H9 (cell line): ENCODE measurements at regions not wholly inside any gene's neighbourhood (a gene's known extent, or its start where the extent isn't known, plus 50 kb on each side); places are given as distances from the start of the nearest gene placed in this dataset.
"Not testable (repeated sequence)": the region's sequence is repeated elsewhere in the genome, so short reads cannot be mapped to it uniquely, and the experiment has no call there.

Source experiments
- DNase-seq: peaks from one replicate; pipeline ENCODE4 v3.0.0-alpha.2; 2017
- H2AFZ ChIP-seq: one replicate; pipeline ENCODE4 v1.6.1; 2013; ENCODE audit warnings: mild to moderate bottlenecking, low read length, control low read depth, moderate library complexity
- H2AK5ac ChIP-seq: 2 replicates; pipeline ENCODE4 v1.6.1; 2013; ENCODE audit warnings: low read length, control low read depth, mixed read lengths; ENCODE audit not compliant: insufficient read length
- H2BK120ac ChIP-seq: one replicate; pipeline ENCODE4 v1.6.1; 2013; ENCODE audit warnings: low read depth, mild to moderate bottlenecking, low read length, control low read depth, inconsistent platforms; ENCODE audit not compliant: poor library complexity, severe bottlenecking
- H2BK12ac ChIP-seq: 2 replicates; pipeline ENCODE4 v1.6.1; 2013; ENCODE audit warnings: low read length, control low read depth, mixed read lengths, low read depth; ENCODE audit not compliant: insufficient read length
- H2BK15ac ChIP-seq: 2 replicates; pipeline ENCODE4 v1.6.1; 2013; ENCODE audit warnings: low read depth, low read length, control low read depth
- H2BK20ac ChIP-seq: one replicate; pipeline ENCODE4 v1.6.1; 2013; ENCODE audit warnings: low read depth, mild to moderate bottlenecking, low read length, control low read depth, inconsistent platforms; ENCODE audit not compliant: poor library complexity, severe bottlenecking
- H2BK5ac ChIP-seq: 2 replicates; pipeline ENCODE4 v1.6.1; 2013; ENCODE audit warnings: low read length, control low read depth, mixed read lengths; ENCODE audit not compliant: insufficient read length
- H3K14ac ChIP-seq: 2 replicates; pipeline ENCODE4 v1.6.1; 2013; ENCODE audit warnings: low read length, control low read depth; ENCODE audit not compliant: insufficient read depth
- H3K18ac ChIP-seq: 2 replicates; pipeline ENCODE4 v1.6.1; 2013; ENCODE audit warnings: low read depth, mild to moderate bottlenecking, mixed read lengths, low read length, control low read depth; ENCODE audit not compliant: insufficient read length
- H3K23ac ChIP-seq: 2 replicates; pipeline ENCODE4 v1.6.1; 2013; ENCODE audit warnings: low read length, control low read depth, mixed read lengths, low read depth; ENCODE audit not compliant: insufficient read length
- H3K23me2 ChIP-seq: 2 replicates; pipeline ENCODE4 v1.6.1; 2013; ENCODE audit warnings: low read depth, mild to moderate bottlenecking, mixed read lengths, low read length, control low read depth; ENCODE audit not compliant: insufficient read length, poor library complexity, severe bottlenecking
- H3K27ac ChIP-seq: 2 replicates; pipeline ENCODE4 v1.5.1; 2013; ENCODE audit warnings: low read length, control low read depth, mixed read lengths, low read depth; ENCODE audit not compliant: insufficient read length
- H3K27me3 ChIP-seq: 2 replicates; pipeline ENCODE4 v1.6.1; 2013; ENCODE audit warnings: low read length, control low read depth, inconsistent platforms; ENCODE audit not compliant: insufficient read depth
- H3K4ac ChIP-seq: 2 replicates; pipeline ENCODE4 v1.6.1; 2013; ENCODE audit warnings: low read depth, mild to moderate bottlenecking, control low read depth, inconsistent platforms, low read length, moderate library complexity
- H3K4me1 ChIP-seq: 2 replicates; pipeline ENCODE4 v1.6.1; 2013; ENCODE audit warnings: low read length, control low read depth, inconsistent platforms; ENCODE audit not compliant: insufficient read depth
- H3K4me2 ChIP-seq: 2 replicates; pipeline ENCODE4 v1.6.1; 2013; ENCODE audit warnings: low read length, control low read depth, mixed read lengths; ENCODE audit not compliant: insufficient read length, insufficient read depth
- H3K56ac ChIP-seq: 2 replicates; pipeline ENCODE4 v1.6.1; 2013; ENCODE audit warnings: low read depth, mild to moderate bottlenecking, mixed read lengths, low read length, control low read depth; ENCODE audit not compliant: insufficient read length
- H3K79me1 ChIP-seq: 2 replicates; pipeline ENCODE4 v1.6.1; 2013; ENCODE audit warnings: low read depth, mild to moderate bottlenecking, moderate library complexity, low read length, control low read depth, inconsistent platforms; ENCODE audit not compliant: insufficient read depth, poor library complexity, severe bottlenecking
- H3K79me2 ChIP-seq: 2 replicates; pipeline ENCODE4 v1.6.1; 2013; ENCODE audit warnings: low read length, control low read depth, inconsistent platforms; ENCODE audit not compliant: insufficient read depth
- H3K9ac ChIP-seq: 2 replicates; pipeline ENCODE4 v1.6.1; 2013; ENCODE audit warnings: low read length, control low read depth, mixed read lengths; ENCODE audit not compliant: insufficient read length; ENCODE audit errors: extremely low read depth
- H3K9me3 ChIP-seq: one replicate; pipeline ENCODE4 v1.6.1; 2013; ENCODE audit warnings: low read depth, low read length, inconsistent platforms; ENCODE audit not compliant: control insufficient read depth
- H3T11ph ChIP-seq: one replicate; pipeline ENCODE4 v1.6.1; 2013; ENCODE audit warnings: mild to moderate bottlenecking, low read length, control low read depth, inconsistent platforms
- H4K20me1 ChIP-seq: one replicate; pipeline ENCODE4 v1.6.1; 2013; ENCODE audit not compliant: control insufficient read depth, insufficient read length, insufficient read depth
- H4K5ac ChIP-seq: 2 replicates; pipeline ENCODE4 v1.6.1; 2013; ENCODE audit warnings: low read depth, mild to moderate bottlenecking, mixed read lengths, low read length, control low read depth; ENCODE audit not compliant: insufficient read length
- H4K8ac ChIP-seq: replicated peaks from 2 replicates; pipeline ENCODE4 v1.6.1; 2013; ENCODE audit warnings: low read length, control low read depth, mixed read lengths, low read depth; ENCODE audit not compliant: insufficient read length
- H4K91ac ChIP-seq: 2 replicates; pipeline ENCODE4 v1.6.1; 2013; ENCODE audit warnings: low read depth, mild to moderate bottlenecking, moderate library complexity, mixed read lengths, low read length, control low read depth; ENCODE audit not compliant: insufficient read length
- H3K27ac Mint-ChIP-seq, 3 experiments: 2 replicates in 2 of 3; 3 replicates in 1 of 3; pipeline ENCODE4 v1.8.0; 2020 to 2021; ENCODE audit warnings: mixed read lengths in 3 of 3, mild to moderate bottlenecking in 1 of 3, moderate library complexity in 1 of 3
- H3K27me3 Mint-ChIP-seq: 2 replicates; pipeline ENCODE4 v1.8.0; 2021; ENCODE audit warnings: low read depth, mild to moderate bottlenecking, moderate library complexity, mixed read lengths
- H3K36me3 Mint-ChIP-seq, 3 experiments: 2 replicates in 2 of 3; 3 replicates in 1 of 3; pipeline ENCODE4 v1.8.0; 2020 to 2021; ENCODE audit warnings: low read depth in 3 of 3, mixed read lengths in 3 of 3; ENCODE audit not compliant: insufficient read depth in 1 of 3
- H3K4me1 Mint-ChIP-seq, 2 experiments: 2 replicates each; pipeline ENCODE4 v1.8.0; 2020; ENCODE audit warnings: mixed read lengths in 2 of 2
- H3K4me3 Mint-ChIP-seq, 2 experiments: 2 replicates in 1 of 2; 3 replicates in 1 of 2; pipeline ENCODE4 v1.8.0; 2020 to 2021; ENCODE audit warnings: mild to moderate bottlenecking in 2 of 2, mixed read lengths in 2 of 2, moderate library complexity in 1 of 2
- H3K9me3 Mint-ChIP-seq, 2 experiments: 2 replicates in 1 of 2; 3 replicates in 1 of 2; pipeline ENCODE4 v1.8.0; 2020; ENCODE audit warnings: mild to moderate bottlenecking in 2 of 2, mixed read lengths in 2 of 2, moderate library complexity in 1 of 2
- WGBS: extraction: QIAGEN DNeasy Blood & Tissue Kit; methylation state at CpG from one replicate; pipeline ENCODE4 v1.1.7; 2013; ENCODE audit warnings: missing lambda C conversion rate, low lambda C conversion rate, mixed read lengths; ENCODE audit not compliant: insufficient read length; ENCODE audit errors: extremely low coverage; 5-methylcytosine and 5-hydroxymethylcytosine counted together

GRCh38 chr1:199031170-199031569 lies 392.3 kb downstream of the PTPRC start:
- H3K79me1 ChIP-seq, H3K27ac ChIP-seq, H3K18ac ChIP-seq, H2BK15ac ChIP-seq, H3K27ac Mint-ChIP-seq, H3T11ph ChIP-seq, H3K56ac ChIP-seq, DNase-seq, H3K4me2 ChIP-seq, H3K9me3 Mint-ChIP-seq, H2BK120ac ChIP-seq, H4K8ac ChIP-seq, H3K4ac ChIP-seq, H3K23me2 ChIP-seq, H4K91ac ChIP-seq, H3K36me3 Mint-ChIP-seq, H2BK5ac ChIP-seq, H3K23ac ChIP-seq, H2BK12ac ChIP-seq, H4K20me1 ChIP-seq, H3K4me3 Mint-ChIP-seq, H3K27me3 Mint-ChIP-seq, H2AFZ ChIP-seq, H3K4me1 ChIP-seq, H2AK5ac ChIP-seq, H3K27me3 ChIP-seq, H4K5ac ChIP-seq, H3K9ac ChIP-seq, H3K79me2 ChIP-seq, H3K9me3 ChIP-seq, H2BK20ac ChIP-seq, H3K14ac ChIP-seq, H3K4me1 Mint-ChIP-seq: not testable (repeated sequence)
- WGBS, result no CpG with 5 or more reads among the region's 1 CpG

- H3K4me1 Mint-ChIP-seq, H3K79me1 ChIP-seq, H3K9me3 ChIP-seq, H2BK120ac ChIP-seq, H3K9me3 Mint-ChIP-seq, DNase-seq, H3K27ac Mint-ChIP-seq, H2BK20ac ChIP-seq, H3K23ac ChIP-seq, H3K4me2 ChIP-seq, H3K36me3 Mint-ChIP-seq, H3T11ph ChIP-seq, H3K4ac ChIP-seq, H3K18ac ChIP-seq, H2BK5ac ChIP-seq, H3K4me3 Mint-ChIP-seq, H4K5ac ChIP-seq, H2BK12ac ChIP-seq, H3K27me3 ChIP-seq, H3K27me3 Mint-ChIP-seq, H3K27ac ChIP-seq, H4K91ac ChIP-seq, H3K9ac ChIP-seq, H4K20me1 ChIP-seq, H3K4me1 ChIP-seq, H2AFZ ChIP-seq, H2BK15ac ChIP-seq, H3K14ac ChIP-seq, H4K8ac ChIP-seq, H3K79me2 ChIP-seq, H2AK5ac ChIP-seq, H3K23me2 ChIP-seq, H3K56ac ChIP-seq: not testable (repeated sequence)
- no CpG with 5 or more reads among the region's 3 CpGs for WGBS
Observed at GRCh38 chr1:199032479-199032878, 393.6 kb downstream of the PTPRC start.
